Prostate gland (tissue), 2 donors: ENCODE measurements at regions not wholly inside any gene's neighbourhood (a gene's known extent, or its start where the extent isn't known, plus 50 kb on each side); places are given as distances from the start of the nearest gene placed in this dataset.
"Not testable (repeated sequence)": the region's sequence is repeated elsewhere in the genome, so short reads cannot be mapped to it uniquely, and the experiment has no call there.

Experiments
- DNase-seq: peaks from one replicate; pipeline ENCODE4 v3.0.0-alpha.2; 2019; ENCODE audit warnings: low spot score
- H3K27ac ChIP-seq, 2 donors: fragments of 200-600 bp; sonication (generic); 2 replicates each; pipeline ENCODE4 v1.5.1; 2017 to 2019
- H3K27me3 ChIP-seq: fragments of 200-600 bp; sonication (generic); replicated peaks from 2 replicates; pipeline ENCODE4 v1.5.1; 2019; ENCODE audit not compliant: insufficient read depth
- H3K36me3 ChIP-seq, 2 donors: fragments of 200-600 bp; sonication (generic); 1 replicate in 1 of 2; 2 replicates in 1 of 2; pipeline versions ENCODE4 v1.5.1 to v1.8.1; 2017 to 2019
- H3K4me1 ChIP-seq: fragments of 200-600 bp; sonication (generic); replicated peaks from 2 replicates; pipeline ENCODE4 v1.5.1; 2019
- H3K4me3 ChIP-seq, 2 donors: fragments of 200-600 bp; sonication (generic); 2 replicates each; pipeline ENCODE4 v1.5.1; 2017 to 2019
- H3K9me3 ChIP-seq: fragments of 200-600 bp; sonication (generic); 2 replicates; pipeline ENCODE4 v1.5.1; 2017
- POLR2A ChIP-seq: fragments of 450-650 bp; IDR thresholded peaks from one replicate; pipeline ENCODE4 v1.6.1; 2016; ENCODE audit warnings: antibody characterized with exemption, mild to moderate bottlenecking
- POLR2AphosphoS5 ChIP-seq: sonication (generic); formaldehyde crosslinking; IDR thresholded peaks from one replicate; pipeline ENCODE4 v1.6.1; 2017; ENCODE audit warnings: antibody characterized with exemption
- WGBS: methylation state at CpG from one replicate; pipeline ENCODE4 v1.1.5; 2018; 5-methylcytosine and 5-hydroxymethylcytosine counted together
- intact Hi-C: fragments of 100-400 bp; cut with DNase I; formaldehyde crosslinking; loops from one replicate; pipeline ENCODE4 v1.14.2; 2022
- TF ChIP-seq, protein P1 (sequence below), 4 experiments: fragments of 200-600 bp in 2 of 4; fragments of 450-650 bp in 2 of 4; sonication (generic) in 2 of 4; IDR thresholded peaks; 1 replicate in 3 of 4; 2 replicates in 1 of 4; pipeline ENCODE4 v1.5.1; 2016 to 2019; ENCODE audit warnings: antibody characterized with exemption in 4 of 4, mild to moderate bottlenecking in 2 of 4, moderate library complexity in 2 of 4

DNA sequence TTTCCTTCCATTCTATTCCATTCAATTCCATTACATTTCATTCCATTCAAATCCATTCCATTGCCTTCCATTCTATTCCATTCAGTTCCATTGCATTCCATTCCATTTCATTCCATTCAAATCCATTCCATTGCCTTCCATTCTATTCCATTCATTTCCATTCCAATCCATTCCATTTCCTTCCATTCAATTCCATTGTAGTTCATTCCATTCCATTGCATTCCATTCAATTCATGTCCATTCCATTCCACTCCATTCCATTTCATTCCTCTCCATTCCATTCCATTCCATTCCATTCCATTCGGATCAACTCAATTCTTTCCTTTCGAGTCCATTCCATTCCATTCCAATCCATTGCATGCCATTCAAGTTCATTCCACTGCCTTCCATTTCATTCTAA lies 1128.3 kb downstream of the RPIA start:
- no peak for DNase-seq
- H3K27ac ChIP-seq = no peak overlapping the region
- no peaks in the 10 kb centered on the region for H3K4me1 ChIP-seq
- intact Hi-C loops = no loop called here
- H3K4me3 ChIP-seq = no peak overlapping the region
- TF ChIP-seq, protein P1, sequence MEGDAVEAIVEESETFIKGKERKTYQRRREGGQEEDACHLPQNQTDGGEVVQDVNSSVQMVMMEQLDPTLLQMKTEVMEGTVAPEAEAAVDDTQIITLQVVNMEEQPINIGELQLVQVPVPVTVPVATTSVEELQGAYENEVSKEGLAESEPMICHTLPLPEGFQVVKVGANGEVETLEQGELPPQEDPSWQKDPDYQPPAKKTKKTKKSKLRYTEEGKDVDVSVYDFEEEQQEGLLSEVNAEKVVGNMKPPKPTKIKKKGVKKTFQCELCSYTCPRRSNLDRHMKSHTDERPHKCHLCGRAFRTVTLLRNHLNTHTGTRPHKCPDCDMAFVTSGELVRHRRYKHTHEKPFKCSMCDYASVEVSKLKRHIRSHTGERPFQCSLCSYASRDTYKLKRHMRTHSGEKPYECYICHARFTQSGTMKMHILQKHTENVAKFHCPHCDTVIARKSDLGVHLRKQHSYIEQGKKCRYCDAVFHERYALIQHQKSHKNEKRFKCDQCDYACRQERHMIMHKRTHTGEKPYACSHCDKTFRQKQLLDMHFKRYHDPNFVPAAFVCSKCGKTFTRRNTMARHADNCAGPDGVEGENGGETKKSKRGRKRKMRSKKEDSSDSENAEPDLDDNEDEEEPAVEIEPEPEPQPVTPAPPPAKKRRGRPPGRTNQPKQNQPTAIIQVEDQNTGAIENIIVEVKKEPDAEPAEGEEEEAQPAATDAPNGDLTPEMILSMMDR (IDR thresholded peaks at IDR 0.05) = no peak
- TF ChIP-seq POLR2A = no peak
- no peak for TF ChIP-seq POLR2AphosphoS5
- H3K27me3 ChIP-seq = no peaks in the 10 kb centered on the region
- 93% methylated on average over 2 of the region's 2 CpGs for WGBS
- no peaks in the 10 kb centered on the region for H3K9me3 ChIP-seq
- H3K36me3 ChIP-seq = no peaks in the 10 kb centered on the region

DNA sequence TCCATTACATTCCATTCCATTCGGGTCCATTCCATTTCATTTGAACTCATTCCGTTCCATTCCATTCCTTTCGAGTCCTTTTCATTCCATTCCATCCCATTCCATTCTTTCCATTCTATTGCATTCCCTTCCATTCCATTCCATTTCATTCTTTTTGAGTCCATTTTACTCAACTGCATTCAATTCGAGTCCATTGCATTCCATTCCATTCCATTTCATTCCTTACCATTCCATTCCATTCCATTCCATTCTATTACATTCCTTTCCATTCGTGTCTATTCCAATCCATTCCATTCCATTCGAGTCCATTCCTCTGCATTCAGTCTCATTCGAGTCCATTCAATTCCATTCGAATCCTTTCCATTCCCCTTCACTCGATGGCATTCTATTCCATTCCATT lies 1128.8 kb downstream of the RPIA start:
- Histone ChIP-seq H3K4me1 (no peaks in the 10 kb centered on the region), H3K27me3 (no peaks in the 10 kb centered on the region), H3K9me3 (no peaks in the 10 kb centered on the region), H3K27ac (no peak overlapping the region), H3K4me3 (no peak overlapping the region), H3K36me3 (no peaks in the 10 kb centered on the region)
- intact Hi-C loops = no loop called here
- DNase-seq = no peak
- TF ChIP-seq POLR2A (no peak), POLR2AphosphoS5 (no peak)
- TF ChIP-seq, protein P1 (IDR thresholded peaks at IDR 0.05) = no peak
- WGBS = 70% methylated on average over 9 of the region's 9 CpGs

DNA sequence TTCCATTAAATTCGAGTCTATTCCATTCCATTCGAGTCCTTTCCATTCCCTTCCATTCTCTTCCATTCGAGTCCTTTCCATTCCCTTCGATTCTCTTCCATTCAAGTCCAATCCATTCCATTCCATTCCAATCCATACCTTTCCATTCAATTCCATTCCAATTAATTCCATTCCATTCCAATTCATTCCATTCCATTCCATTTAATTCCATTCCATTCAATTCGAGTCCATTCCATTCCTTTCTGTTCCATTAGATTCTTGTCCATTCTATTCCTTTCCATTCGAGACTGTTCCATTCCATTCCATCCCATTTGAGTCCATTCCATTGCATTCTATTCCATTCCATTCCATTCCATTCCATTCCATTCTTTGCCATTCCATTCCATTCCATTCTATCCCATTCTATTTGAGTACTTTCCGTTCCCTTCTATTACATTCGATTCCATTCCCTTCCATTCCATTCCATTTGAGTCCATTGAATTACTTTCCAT lies 1130.0 kb downstream of the RPIA start:
- TF ChIP-seq, protein P1 (IDR thresholded peaks at IDR 0.05) = no peak
- TF ChIP-seq POLR2A (no peak), POLR2AphosphoS5 (no peak)
- Histone ChIP-seq H3K36me3 (no peaks in the 10 kb centered on the region), H3K9me3 (no peaks in the 10 kb centered on the region), H3K4me1 (no peaks in the 10 kb centered on the region), H3K4me3 (no peak overlapping the region), H3K27ac (no peak overlapping the region), H3K27me3 (no peaks in the 10 kb centered on the region)
- intact Hi-C loops = no loop called here
- WGBS = 75% methylated on average over 8 of the region's 8 CpGs
- no peak for DNase-seq

DNA sequence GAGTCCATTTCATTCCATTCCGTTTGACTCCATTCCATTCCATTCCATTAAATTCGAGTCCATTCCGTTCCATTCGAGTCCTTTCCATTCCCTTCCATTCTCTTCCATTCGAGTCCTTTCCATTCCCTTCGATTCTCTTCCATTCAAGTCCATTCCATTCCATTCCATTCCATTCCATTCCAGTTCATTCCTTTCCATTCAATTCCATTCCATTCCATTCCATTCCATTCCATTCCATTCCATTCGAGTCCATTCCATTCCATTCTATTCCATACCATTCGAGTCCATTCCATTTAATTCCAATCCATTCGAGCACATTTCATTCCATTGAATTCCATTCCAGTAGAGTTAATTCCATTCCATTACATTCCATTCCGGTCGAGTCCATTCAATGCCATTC lies 1130.9 kb downstream of the RPIA start:
- H3K27ac ChIP-seq, H3K27me3 ChIP-seq, H3K4me1 ChIP-seq, H3K4me3 ChIP-seq, DNase-seq, H3K9me3 ChIP-seq, intact Hi-C loops, H3K36me3 ChIP-seq: not testable (repeated sequence)
- WGBS = 78% methylated on average over 11 of the region's 11 CpGs

DNA sequence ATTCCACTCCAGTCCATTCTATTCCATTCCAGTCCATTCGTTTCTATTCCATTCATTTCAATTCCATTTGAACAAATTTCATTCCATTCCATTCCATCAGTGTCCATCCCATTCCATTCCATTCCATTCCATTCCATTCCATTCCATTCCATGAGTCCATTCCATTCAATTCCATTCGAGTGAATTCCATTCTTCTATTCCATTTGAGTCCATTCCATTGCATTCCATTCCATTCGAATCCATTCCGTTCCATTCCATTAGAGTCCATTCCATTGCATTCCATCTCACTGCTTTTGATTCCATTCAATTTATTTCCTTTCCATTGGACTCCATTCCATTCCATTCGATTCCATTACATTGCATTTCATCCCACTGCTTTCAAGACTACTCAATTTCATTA lies 1132.1 kb downstream of the RPIA start:
- WGBS = 77% methylated on average over 5 of the region's 5 CpGs
- TF ChIP-seq POLR2AphosphoS5 = no peak
- no peak for TF ChIP-seq POLR2A
- TF ChIP-seq, protein P1 (IDR thresholded peaks at IDR 0.05) = no peak
- Histone ChIP-seq H3K4me3 (no peak overlapping the region), H3K27ac (no peak overlapping the region), H3K9me3 (no peaks in the 10 kb centered on the region), H3K4me1 (no peaks in the 10 kb centered on the region), H3K27me3 (no peaks in the 10 kb centered on the region), H3K36me3 (no peaks in the 10 kb centered on the region)
- intact Hi-C loops = no loop called here
- no peak for DNase-seq
